HG02763 (cell line): ENCODE measurements at regions not wholly inside any gene's neighbourhood (a gene's known extent, or its start where the extent isn't known, plus 50 kb on each side); places are given as distances from the start of the nearest gene placed in this dataset.

Source experiments
- ATAC-seq: cut with Tn5 transposase; IDR thresholded peaks from one replicate; pipeline ENCODE4 v1.9.1; 2021; ENCODE audit warnings: mild to moderate bottlenecking, moderate library complexity; ENCODE audit not compliant: unreplicated experiment

DNA sequence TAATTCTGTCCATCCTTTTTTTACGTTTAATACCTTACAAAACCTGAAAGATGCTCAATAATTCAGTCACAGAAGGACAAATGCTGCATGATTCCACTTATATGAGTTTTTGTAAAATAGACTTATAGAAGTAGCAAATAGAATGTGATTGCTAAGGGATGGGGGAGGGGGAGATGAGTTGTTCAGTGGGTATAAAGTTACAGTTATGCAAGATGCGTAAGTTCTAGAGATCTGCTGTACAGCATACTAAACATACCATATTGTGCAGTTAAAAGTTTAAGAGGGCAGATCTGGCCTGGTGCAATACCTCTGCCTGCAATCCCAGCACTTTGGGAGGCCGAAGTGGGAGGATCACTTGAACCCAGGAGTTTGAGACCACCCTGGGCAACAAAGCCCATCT is 78.8 kb downstream of the TET3 start:
- no peak for ATAC-seq

GRCh38 chr2:74065456-74065855 is 80.7 kb downstream of the TET3 start:
- ATAC-seq: no peak

DNA sequence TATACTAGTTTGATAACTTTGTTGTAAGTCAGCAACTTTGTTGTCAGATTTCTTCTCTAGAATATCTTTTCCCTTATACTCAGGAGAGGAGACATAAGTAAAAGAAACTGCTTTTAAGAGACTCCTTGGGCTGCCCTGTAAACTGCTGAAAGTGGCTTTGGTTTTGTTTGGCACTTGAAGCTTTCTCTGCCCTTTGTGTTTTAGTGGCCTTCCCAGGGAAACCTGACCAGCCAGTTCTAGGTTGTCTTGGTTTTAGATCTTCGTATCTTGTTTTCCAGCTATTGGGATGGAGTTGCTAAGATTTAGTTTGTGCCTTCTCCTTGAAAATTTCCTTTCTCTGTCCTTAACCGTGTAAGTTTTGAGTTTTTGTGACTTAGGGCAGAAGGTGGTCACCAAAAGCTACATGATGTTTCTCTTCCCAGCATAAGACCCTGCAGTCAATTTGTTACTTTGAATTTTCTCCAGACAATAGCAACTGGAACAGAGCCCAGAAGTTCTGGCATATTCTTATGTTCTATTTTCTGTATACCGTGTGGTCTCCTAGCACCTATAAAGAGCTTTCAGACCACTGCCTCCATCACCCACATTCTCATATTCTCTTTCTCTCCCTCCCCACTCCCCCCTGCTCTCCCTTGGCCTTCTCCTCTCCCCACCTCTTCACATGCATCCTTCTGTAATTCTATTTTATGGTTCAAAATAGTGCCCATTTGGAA is 81.1 kb downstream of the BOLA3 start:
- ATAC-seq: no peak

DNA sequence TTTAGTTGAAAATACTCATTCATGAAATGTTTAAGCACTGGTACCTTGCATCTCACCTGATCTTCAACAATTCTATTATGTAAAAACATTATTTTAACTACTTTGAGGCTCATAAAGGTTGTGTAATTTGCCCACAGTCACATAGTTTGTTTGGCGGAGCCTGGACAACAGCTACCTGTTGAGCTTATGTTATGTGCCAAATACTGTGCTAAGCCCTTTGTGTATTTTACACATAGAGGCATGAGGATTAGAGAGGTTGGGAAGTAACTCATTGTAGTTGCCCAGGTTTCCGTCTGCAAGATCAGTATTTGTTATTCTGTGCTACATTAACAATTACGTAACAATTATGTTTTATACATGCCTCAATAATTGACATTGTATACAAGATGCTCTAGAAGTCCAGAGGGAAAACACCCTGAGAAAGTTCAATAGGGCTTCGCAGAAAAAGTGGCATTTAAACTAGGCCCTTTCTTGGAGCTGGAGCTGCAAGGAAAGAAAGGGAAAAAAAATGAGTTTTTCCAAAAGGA is 80.4 kb downstream of the BOLA3 start:
- ATAC-seq: no peak

DNA sequence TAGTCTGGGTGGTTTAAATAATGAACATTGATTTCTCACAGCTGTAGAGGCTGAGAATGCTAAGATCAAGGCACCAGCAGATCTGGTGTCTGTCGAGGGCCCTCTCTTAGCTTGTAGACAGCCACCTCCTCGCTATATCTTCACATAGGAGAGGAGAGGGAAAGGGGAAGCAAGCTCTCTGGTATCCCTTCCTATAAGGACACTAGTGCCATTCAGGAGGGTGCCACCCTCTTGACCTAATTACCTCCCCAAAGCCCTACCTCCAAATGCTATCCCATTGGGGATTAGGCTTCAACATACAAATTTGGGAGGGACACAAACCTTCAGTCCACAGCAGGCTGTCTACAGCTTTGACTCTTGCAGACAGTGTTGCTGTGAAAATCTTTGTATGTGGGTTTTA is 76.7 kb downstream of the BOLA3 start:
- no peak for ATAC-seq

DNA sequence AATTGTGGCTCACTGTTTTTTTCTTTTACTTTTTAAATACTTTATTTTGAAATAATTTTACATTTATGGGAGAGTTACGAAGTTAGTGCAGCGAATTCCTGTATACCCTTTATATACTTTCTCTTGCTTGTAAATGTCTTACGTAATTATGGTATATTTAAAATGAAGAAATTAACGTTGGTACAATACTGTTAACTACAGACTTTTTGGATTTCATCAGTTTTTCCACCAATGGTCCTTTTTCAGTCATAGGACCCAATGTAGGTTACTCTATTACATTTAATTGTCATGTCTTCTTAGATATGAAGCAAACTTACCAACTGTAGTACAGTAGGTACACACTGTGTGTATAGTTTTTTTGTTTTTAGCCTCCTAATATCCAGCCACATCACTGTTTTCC is 76.3 kb downstream of the BOLA3 start:
- no peak for ATAC-seq

- ATAC-seq: no peak
Measured at GRCh38 chr2:74072565-74072964, 75.1 kb downstream of the BOLA3 start.

DNA sequence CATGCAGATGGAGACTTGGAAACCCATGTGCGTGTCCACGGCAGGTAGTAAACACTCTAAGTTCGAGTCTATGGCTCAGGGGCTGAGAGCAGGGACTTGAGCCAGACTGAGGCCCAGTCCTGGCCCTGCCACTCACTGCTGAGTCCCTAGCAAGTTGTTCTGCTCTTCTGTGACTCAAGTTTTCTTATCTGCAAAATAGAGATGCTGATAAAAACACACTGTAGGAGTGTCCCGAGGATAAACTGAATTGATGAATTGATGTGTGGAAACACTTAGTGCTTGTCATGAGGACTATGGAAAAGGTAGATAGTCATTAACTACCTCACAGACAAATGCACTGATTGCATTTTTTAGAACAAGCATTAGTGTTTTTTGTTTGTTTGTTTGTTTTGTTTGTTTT is 73.2 kb downstream of the BOLA3 start:
- ATAC-seq: no peak

DNA sequence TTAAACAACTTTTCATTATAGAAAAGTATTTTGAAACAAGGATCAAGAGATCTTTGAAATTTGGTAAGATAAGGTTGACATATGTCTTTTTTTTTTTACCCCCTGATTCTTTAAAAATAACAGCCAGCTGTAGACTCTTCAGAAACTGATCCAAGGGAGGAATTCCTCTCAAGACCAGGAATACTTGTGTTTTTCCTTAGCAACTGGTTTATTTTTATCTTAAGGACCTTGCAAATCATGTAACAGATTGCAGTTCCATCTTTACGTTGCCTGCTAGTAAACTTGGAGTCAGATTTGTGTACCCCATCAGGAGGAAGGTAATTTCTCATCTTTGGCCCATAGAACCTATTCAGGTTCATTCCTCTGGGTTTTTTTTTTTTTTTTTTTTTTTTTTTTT is 71.6 kb downstream of the BOLA3 start:
- ATAC-seq: no peak

DNA sequence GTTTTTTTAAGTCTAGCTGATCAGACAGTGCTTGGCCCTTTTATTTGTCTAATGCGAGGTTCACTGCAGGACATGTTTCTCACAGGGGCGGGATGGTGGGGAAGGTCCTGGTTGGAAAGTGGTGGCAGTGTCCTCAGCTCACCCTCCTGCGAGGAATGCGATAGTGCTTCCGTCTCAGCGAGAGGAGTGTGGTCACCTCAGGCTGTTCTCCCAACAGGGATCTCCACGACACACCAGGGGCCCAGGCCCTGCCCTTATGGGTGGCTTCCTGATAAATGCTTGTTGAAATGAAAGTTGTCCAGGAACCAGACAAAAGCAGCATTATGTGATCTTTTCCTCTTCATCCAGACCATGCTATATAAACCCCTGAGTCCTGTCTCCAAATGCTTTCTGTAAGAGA is 70.1 kb downstream of the BOLA3 start:
- ATAC-seq: no peak

DNA sequence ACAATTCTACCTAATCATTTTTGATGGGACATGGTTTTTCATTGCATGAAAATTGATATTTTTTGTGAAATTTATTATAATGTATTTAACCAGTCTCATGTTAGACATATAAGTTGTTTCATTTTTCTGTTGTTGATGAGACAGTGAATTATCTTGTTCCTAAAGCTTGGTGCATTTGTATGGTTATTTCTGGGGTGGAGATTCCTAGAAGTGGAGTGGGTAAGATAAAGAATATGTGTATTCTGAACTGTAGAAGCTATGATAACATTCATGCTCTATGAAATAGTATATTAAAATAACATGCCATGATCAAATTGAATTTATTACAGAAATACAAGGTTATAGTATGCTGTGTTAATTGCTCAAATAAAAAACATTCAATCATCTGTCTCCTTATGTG is 69.2 kb downstream of the BOLA3 start:
- no peak for ATAC-seq

GRCh38 chr2:74079522-74080341 is 68.0 kb downstream of the BOLA3 start:
- ATAC-seq: peak; percentile 63

DNA sequence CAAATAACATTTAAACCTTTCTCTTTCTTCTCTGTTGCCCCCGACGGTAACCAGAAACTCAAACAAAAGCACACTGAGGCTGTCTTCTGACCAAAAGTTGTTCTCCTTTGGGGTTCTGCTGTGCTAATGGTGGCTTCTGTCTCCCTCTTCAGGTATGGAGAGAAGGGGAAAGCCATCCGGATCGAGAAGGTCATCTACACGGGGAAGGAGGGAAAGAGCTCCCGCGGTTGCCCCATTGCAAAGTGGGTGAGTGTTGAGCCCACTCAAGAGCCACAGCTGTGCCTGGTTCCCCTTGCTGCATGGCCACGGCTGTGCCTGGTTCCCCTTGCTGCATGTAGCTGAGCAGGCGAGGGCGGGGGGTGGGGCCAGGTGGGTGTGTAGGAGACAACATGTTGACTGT is 67.4 kb downstream of the BOLA3 start:
- ATAC-seq: no peak

GRCh38 chr2:74081030-74081762 is 66.5 kb downstream of the BOLA3 start:
- ATAC-seq: no peak

DNA sequence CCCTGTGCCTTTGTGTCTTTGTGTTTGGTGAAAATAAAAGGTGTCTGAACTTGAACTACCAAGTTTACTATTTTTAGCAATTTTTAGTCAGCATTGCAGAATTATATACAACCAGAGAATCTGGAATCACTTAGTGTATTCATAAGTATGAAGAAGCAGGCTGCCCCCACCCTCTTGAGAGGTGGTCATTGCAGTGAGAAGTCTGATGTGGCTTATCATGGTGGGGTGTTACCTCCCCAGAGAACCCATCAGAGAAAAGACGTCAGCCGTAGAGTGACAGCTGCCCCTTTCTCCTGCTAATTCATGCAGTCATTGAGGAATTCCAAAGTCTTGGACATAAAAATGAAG is 66.0 kb downstream of the BOLA3 start:
- no peak for ATAC-seq

GRCh38 chr2:74083750-74084149 is 64.0 kb downstream of the BOLA3 start:
- ATAC-seq: no peak
